ENCODE measurements at regions not wholly inside any gene's neighbourhood (a gene's known extent, or its start where the extent isn't known, plus 50 kb on each side); places are given as distances from the start of the nearest gene placed in this dataset.

DNA sequence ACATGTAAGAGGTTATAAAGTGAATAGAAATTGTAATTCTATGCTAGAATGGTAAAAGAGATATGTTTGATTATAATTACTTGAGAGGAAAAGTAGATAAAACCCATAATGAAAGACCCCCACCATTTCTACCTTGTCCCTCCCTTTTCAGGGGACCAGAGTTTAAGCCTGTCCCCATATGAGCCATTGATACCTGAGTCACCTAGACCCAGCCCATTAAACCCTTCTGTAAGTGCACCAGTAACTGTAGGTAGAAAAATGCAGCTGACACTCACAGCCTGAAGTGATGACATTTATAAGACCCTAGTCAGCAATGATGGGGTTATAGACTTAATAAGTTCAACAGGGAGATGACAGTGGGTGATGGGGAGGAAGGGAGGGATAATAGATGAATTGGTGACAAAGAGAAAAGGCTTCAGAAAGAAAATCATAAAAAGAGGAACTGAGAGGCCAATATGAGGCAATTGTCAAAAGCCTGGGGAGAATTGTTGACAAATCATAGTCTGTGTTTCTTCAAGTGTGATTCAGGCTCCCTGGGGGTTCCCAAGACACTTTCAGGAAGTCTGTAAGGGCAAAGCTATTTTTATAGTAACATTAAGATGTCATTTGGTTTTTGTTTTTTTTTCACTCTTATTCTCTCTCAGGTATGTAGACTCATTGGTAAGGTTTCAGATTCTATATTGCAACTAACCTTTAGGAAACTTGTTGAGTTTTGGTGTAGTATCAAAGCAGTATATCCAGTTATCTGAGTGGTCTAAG lies 544.2 kb downstream of the SATB2 start:
- no peak for ATAC-seq (ENCODE audit: poor library complexity)
- Histone ChIP-seq H3K9me3 (ENCODE audit: control insufficient read depth in 1 of 2, insufficient read depth in 1 of 2, low read length in 2 of 2) (no peaks in the 10 kb centered on the region), H3K27ac (ENCODE audit: low read depth in 1 of 2, low read length in 2 of 2) (no peak overlapping the region), H3K4me3 (ENCODE audit: low read length) (no peak overlapping the region), H3K27me3 (ENCODE audit: control insufficient read depth in 1 of 2, insufficient read depth in 2 of 2, low read length in 2 of 2) (no peaks in the 10 kb centered on the region), H3K36me3 (ENCODE audit: insufficient read depth, low read length) (no peaks in the 10 kb centered on the region), H3K4me1 (ENCODE audit: insufficient read depth, low read length) (no peaks in the 10 kb centered on the region)
- Mint-ChIP-seq H3K27ac (no peak overlapping the region), H3K9me3 (no peaks in the 10 kb centered on the region), H3K4me1 (ENCODE audit: low read depth) (no peaks in the 10 kb centered on the region), H3K27me3 (no peaks in the 10 kb centered on the region), H3K4me3 (no peak overlapping the region), H3K36me3 (ENCODE audit: low read depth) (no peaks in the 10 kb centered on the region)
- ChIA-PET CTCF (no interaction called here), POLR2A (no interaction called here)
- DNase-seq, result no peak
- TF ChIP-seq CTCF (IDR thresholded peaks at IDR 0.05), result no peak
- intact Hi-C loops (cut with DNase I, micrococcal nuclease), result no loop called here

DNA sequence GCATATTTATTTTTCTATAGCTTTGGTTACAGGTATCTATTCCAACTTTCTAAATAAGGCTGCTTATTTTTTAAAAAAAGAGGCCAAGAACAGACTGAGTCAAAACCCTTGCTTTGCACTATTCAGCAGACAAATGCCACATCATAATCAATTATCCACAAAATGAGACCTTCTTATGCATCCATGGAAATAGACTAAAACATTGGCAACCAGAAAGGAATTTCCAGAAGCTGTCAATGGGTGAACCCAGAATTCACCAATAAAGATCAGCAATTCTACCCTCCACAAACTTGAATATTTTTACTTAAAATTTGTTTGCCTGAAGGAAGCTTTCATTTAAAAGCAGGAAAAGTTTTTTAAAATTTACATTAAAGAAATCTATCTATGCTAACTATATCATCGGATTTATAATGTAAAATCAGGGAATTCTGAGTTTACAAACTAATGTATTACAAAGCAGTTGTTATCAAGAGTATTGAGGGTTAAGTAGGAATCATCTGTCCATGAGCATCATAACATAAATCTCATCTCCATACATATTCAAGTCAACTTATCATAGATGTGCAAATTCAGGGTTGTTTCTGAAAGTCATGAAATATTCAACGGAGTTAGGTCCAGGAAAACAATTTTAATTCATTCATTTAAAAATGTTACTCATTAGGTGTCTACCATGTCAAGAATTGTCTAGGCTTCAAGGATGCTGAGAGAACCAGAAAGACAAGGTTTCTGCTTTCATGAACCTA lies 548.0 kb downstream of the SATB2 start:
- intact Hi-C loops (cut with DNase I, micrococcal nuclease), result no loop called here
- no peaks in the 10 kb centered on the region for H3K36me3 Mint-ChIP-seq (ENCODE audit: low read depth)
- POLR2A ChIA-PET, result no interaction called here

GRCh38 chr2:198905881-198906612 lies 551.7 kb downstream of the SATB2 start:
- H3K9me3 Mint-ChIP-seq, result no peaks in the 10 kb centered on the region
- no peak for DNase-seq
- Histone ChIP-seq H3K36me3 (ENCODE audit: insufficient read depth, low read length) (no peaks in the 10 kb centered on the region), H3K27ac (ENCODE audit: low read depth in 1 of 2, low read length in 2 of 2) (no peak overlapping the region), H3K9me3 (ENCODE audit: control insufficient read depth in 1 of 2, insufficient read depth in 1 of 2, low read length in 2 of 2) (no peaks in the 10 kb centered on the region), H3K4me1 (ENCODE audit: insufficient read depth, low read length) (no peaks in the 10 kb centered on the region), H3K27me3 (ENCODE audit: control insufficient read depth in 1 of 2, insufficient read depth in 2 of 2, low read length in 2 of 2) (no peaks in the 10 kb centered on the region), H3K4me3 (ENCODE audit: low read length) (no peak overlapping the region)
- no peak overlapping the region for H3K27ac Mint-ChIP-seq
- CTCF ChIA-PET, result no interaction called here
- no peaks in the 10 kb centered on the region for H3K36me3 Mint-ChIP-seq (ENCODE audit: low read depth)
- H3K27me3 Mint-ChIP-seq, result no peaks in the 10 kb centered on the region
- H3K4me3 Mint-ChIP-seq, result no peak overlapping the region
- intact Hi-C loops (cut with DNase I, micrococcal nuclease), result no loop called here
- no peak for TF ChIP-seq CTCF (IDR thresholded peaks at IDR 0.05)
- ATAC-seq (ENCODE audit: poor library complexity), result no peak
- H3K4me1 Mint-ChIP-seq (ENCODE audit: low read depth), result no peaks in the 10 kb centered on the region
- POLR2A ChIA-PET, result no interaction called here

More for the DNA sequence above, 548.0 kb downstream of the SATB2 start:
- CTCF ChIA-PET, result no interaction called here
- TF ChIP-seq CTCF (IDR thresholded peaks at IDR 0.05), result no peak
- ATAC-seq (ENCODE audit: poor library complexity) (no peak), DNase-seq (no peak)
- no peak overlapping the region for H3K4me3 ChIP-seq (ENCODE audit: low read length)
- no peak overlapping the region for H3K4me3 Mint-ChIP-seq
- H3K27me3 ChIP-seq (ENCODE audit: control insufficient read depth in 1 of 2, insufficient read depth in 2 of 2, low read length in 2 of 2), result no peaks in the 10 kb centered on the region
- no peak overlapping the region for H3K27ac Mint-ChIP-seq
- H3K4me1 Mint-ChIP-seq (ENCODE audit: low read depth), result no peaks in the 10 kb centered on the region
- no peak overlapping the region for H3K27ac ChIP-seq (ENCODE audit: low read depth in 1 of 2, low read length in 2 of 2)
- H3K9me3 ChIP-seq (ENCODE audit: control insufficient read depth in 1 of 2, insufficient read depth in 1 of 2, low read length in 2 of 2), result no peaks in the 10 kb centered on the region
- no peaks in the 10 kb centered on the region for H3K4me1 ChIP-seq (ENCODE audit: insufficient read depth, low read length)
- no peaks in the 10 kb centered on the region for H3K36me3 ChIP-seq (ENCODE audit: insufficient read depth, low read length)
- H3K9me3 Mint-ChIP-seq, result no peaks in the 10 kb centered on the region
- no peaks in the 10 kb centered on the region for H3K27me3 Mint-ChIP-seq
